ENCODE measurements at regions not wholly inside any gene's neighbourhood (a gene's known extent, or its start where the extent isn't known, plus 50 kb on each side); places are given as distances from the start of the nearest gene placed in this dataset.

DNA sequence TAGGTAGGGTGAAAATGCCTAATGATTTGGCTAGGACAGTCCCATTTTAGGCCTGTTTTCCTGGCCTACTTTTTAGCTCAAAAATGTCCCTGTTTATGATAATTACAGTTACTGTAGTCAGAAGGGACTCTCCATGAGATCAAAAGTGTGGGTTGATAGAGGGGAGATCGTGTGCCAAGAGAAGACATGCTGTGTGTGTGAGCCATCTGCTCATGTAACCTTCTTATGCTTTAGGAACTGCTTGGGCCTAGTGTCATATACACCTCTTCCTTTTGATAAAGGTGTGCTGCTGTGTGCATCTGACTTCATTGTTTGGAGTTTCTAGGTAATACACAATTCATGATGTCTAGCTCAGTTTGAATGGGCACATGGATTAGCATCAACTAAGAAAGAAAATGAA is 786.5 kb downstream of the PDCD6IP start:
- Mint-ChIP-seq H3K27ac (ENCODE audit: low read depth, unreplicated experiment) (no peak overlapping the region), H3K4me3 (ENCODE audit: unreplicated experiment) (no peak overlapping the region), H3K9me3 (ENCODE audit: unreplicated experiment) (no peaks in the 10 kb centered on the region), H3K4me1 (ENCODE audit: insufficient read depth, unreplicated experiment) (no peaks in the 10 kb centered on the region), H3K36me3 (ENCODE audit: insufficient read depth, unreplicated experiment) (no peaks in the 10 kb centered on the region), H3K27me3 (ENCODE audit: insufficient read depth, unreplicated experiment) (peaks cover 16% of the 10 kb centered on the region)
- TF ChIP-seq, protein P1, sequence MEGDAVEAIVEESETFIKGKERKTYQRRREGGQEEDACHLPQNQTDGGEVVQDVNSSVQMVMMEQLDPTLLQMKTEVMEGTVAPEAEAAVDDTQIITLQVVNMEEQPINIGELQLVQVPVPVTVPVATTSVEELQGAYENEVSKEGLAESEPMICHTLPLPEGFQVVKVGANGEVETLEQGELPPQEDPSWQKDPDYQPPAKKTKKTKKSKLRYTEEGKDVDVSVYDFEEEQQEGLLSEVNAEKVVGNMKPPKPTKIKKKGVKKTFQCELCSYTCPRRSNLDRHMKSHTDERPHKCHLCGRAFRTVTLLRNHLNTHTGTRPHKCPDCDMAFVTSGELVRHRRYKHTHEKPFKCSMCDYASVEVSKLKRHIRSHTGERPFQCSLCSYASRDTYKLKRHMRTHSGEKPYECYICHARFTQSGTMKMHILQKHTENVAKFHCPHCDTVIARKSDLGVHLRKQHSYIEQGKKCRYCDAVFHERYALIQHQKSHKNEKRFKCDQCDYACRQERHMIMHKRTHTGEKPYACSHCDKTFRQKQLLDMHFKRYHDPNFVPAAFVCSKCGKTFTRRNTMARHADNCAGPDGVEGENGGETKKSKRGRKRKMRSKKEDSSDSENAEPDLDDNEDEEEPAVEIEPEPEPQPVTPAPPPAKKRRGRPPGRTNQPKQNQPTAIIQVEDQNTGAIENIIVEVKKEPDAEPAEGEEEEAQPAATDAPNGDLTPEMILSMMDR (IDR thresholded peaks at IDR 0.05; ENCODE audit: unreplicated experiment) = no peak
- intact Hi-C loops (cut with micrococcal nuclease) = no loop called here
- ChIA-PET CTCF (interaction anchor here (0.7 kb wide), 1 partner anchor 569 kb away, joined by 3 read pairs; no protein-coding TSS in a partner anchor), POLR2A (no interaction called here)
- DNase-seq (ENCODE audit: unreplicated experiment) = no peak
- BruUV-seq (replicated peaks) = no TSS peak

DNA sequence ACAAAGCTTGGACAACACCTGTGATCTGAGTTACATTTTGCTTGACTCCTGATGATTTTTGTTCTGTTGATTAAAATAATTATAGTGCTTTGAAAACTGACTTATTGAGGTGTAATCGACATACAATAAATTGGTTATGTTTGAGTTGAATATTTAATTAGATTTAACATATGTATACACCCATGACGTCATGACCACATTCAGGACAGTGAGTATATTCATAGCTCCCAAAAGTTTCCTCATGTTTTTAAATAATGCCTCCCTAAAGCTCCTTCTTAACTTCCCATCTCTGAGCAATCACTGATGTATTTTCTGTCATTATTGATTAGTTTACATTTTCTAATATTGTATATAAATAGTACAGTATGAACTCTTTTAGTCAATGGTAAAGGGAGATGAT is 801.2 kb downstream of the PDCD6IP start:
- POLR2A ChIA-PET = no interaction called here
- H3K27me3 Mint-ChIP-seq (ENCODE audit: insufficient read depth, unreplicated experiment) = peaks cover 19% of the 10 kb centered on the region
- no peak for DNase-seq (ENCODE audit: unreplicated experiment)
- no peaks in the 10 kb centered on the region for H3K36me3 Mint-ChIP-seq (ENCODE audit: insufficient read depth, unreplicated experiment)
- H3K9me3 Mint-ChIP-seq (ENCODE audit: unreplicated experiment) = no peaks in the 10 kb centered on the region
- no peak overlapping the region for H3K27ac Mint-ChIP-seq (ENCODE audit: low read depth, unreplicated experiment)
- no peaks in the 10 kb centered on the region for H3K4me1 Mint-ChIP-seq (ENCODE audit: insufficient read depth, unreplicated experiment)
- intact Hi-C loops (cut with micrococcal nuclease) = no loop called here
- BruUV-seq (replicated peaks) = no TSS peak
- no peak overlapping the region for H3K4me3 Mint-ChIP-seq (ENCODE audit: unreplicated experiment)
- TF ChIP-seq, protein P1 (IDR thresholded peaks at IDR 0.05; ENCODE audit: unreplicated experiment) = no peak
- CTCF ChIA-PET = interaction anchor here (0.6 kb wide), 2 partner anchors 26 to 30 kb away, joined by 3 read pairs; no protein-coding TSS in a partner anchor

DNA sequence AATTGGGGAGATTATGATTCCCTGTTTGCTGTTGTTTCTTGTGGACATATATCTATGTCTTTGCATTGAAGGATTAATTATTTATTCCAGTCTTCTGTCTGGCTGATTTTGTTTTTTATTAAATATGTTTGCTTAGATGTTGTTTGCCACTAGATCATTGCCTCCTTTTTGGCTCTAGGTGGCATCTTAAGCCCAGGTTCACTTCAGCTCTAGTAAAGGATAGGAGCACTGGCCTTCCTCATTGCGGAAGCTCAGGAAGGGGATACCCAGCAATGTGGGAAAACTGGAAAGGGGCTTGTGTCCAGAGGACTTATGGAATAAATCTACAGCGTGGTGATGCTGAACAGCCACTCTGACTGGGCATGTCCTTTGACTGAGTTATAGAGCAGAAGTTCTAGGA is 821.6 kb downstream of the PDCD6IP start:
- peak; percentile 27 for DNase-seq (ENCODE audit: unreplicated experiment)
- Mint-ChIP-seq H3K4me3 (ENCODE audit: unreplicated experiment) (no peak overlapping the region), H3K27me3 (ENCODE audit: insufficient read depth, unreplicated experiment) (peaks cover 68% of the 10 kb centered on the region), H3K4me1 (ENCODE audit: insufficient read depth, unreplicated experiment) (no peaks in the 10 kb centered on the region), H3K27ac (ENCODE audit: low read depth, unreplicated experiment) (no peak overlapping the region), H3K36me3 (ENCODE audit: insufficient read depth, unreplicated experiment) (no peaks in the 10 kb centered on the region), H3K9me3 (ENCODE audit: unreplicated experiment) (no peaks in the 10 kb centered on the region)
- TF ChIP-seq, protein P1 (IDR thresholded peaks at IDR 0.05; ENCODE audit: unreplicated experiment) = peak; percentile 12
- intact Hi-C loops (cut with micrococcal nuclease) = loop anchor here (1.0 kb wide), 3 partner anchors 64 to 1288 kb away; no protein-coding TSS in a partner anchor
- CTCF ChIA-PET = no interaction called here
- POLR2A ChIA-PET = interaction anchor here (0.5 kb wide), 1 partner anchor 24 kb away, joined by 4 read pairs; no protein-coding TSS in a partner anchor
- BruUV-seq (replicated peaks) = no TSS peak

DNA sequence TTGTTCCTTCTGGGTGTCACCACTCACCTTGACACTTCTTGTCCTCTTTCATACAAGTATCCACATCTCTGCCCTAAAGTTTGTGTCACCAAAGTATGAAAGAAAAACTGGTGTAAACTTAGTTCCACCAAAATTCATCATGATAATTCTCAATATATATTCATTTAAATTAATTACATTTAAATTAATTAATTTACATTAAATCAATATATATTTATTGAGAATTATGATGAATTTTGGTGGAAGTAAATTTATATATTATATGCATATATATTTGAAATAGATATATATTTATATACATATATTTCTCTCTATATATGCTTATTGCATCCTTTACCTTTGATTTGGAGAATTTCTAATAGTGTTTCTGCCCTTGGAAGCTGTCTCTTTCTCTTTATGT is 828.3 kb downstream of the PDCD6IP start:
- TF ChIP-seq, protein P1 (IDR thresholded peaks at IDR 0.05; ENCODE audit: unreplicated experiment) = no peak
- no peak overlapping the region for H3K27ac Mint-ChIP-seq (ENCODE audit: low read depth, unreplicated experiment)
- H3K4me3 Mint-ChIP-seq (ENCODE audit: unreplicated experiment) = no peak overlapping the region

More for the DNA sequence above, 828.3 kb downstream of the PDCD6IP start:
- no peak for DNase-seq (ENCODE audit: unreplicated experiment)
- intact Hi-C loops (cut with micrococcal nuclease) = no loop called here
- BruUV-seq (replicated peaks) = no TSS peak
- ChIA-PET CTCF (interaction anchor here (0.5 kb wide), 1 partner anchor 516 kb away, joined by 3 read pairs; no protein-coding TSS in a partner anchor), POLR2A (no interaction called here)
- H3K36me3 Mint-ChIP-seq (ENCODE audit: insufficient read depth, unreplicated experiment) = no peaks in the 10 kb centered on the region
- no peaks in the 10 kb centered on the region for H3K9me3 Mint-ChIP-seq (ENCODE audit: unreplicated experiment)
- H3K4me1 Mint-ChIP-seq (ENCODE audit: insufficient read depth, unreplicated experiment) = no peaks in the 10 kb centered on the region
- peaks cover 69% of the 10 kb centered on the region for H3K27me3 Mint-ChIP-seq (ENCODE audit: insufficient read depth, unreplicated experiment)
